OCI-LY7 (cell line): ENCODE measurements at regions not wholly inside any gene's neighbourhood (a gene's known extent, or its start where the extent isn't known, plus 50 kb on each side); places are given as distances from the start of the nearest gene placed in this dataset.

Source experiments
- BruUV-seq: library from RNA; stranded (reverse); fragments of 400-500 nt; replicated peaks from 2 replicates; lab custom pipeline; 2021; lab: Mats Ljungman, UMichigan
- CTCF ChIA-PET: fragments of 300-600 bp; sonication (Branson Sonifier 250); formaldehyde crosslinking; loops from one replicate; lab custom pipeline; 2022; ENCODE audit warnings: antibody characterized with exemption; ENCODE audit not compliant: unreplicated experiment; lab: Charles Lee
- POLR2A ChIA-PET: fragments of 300-600 bp; sonication (Branson Sonifier 250); formaldehyde crosslinking; loops from one replicate; lab custom pipeline; 2022; ENCODE audit warnings: antibody characterized with exemption; lab: Charles Lee
- DNase-seq: peaks from one replicate; pipeline ENCODE4 v3.0.0-alpha.2; 2015; ENCODE audit warnings: low spot score
- H2AFZ ChIP-seq: fragments of 200-600 bp; sonication (generic), shearing (Covaris generic); 2 replicates; pipeline ENCODE4 v1.6.1; 2014; ENCODE audit warnings: mild to moderate bottlenecking, antibody characterized with exemption, low read length, moderate library complexity
- H3K27ac ChIP-seq: fragments of 200-600 bp; sonication (generic); 2 replicates; pipeline ENCODE4 v1.5.1; 2014; ENCODE audit warnings: mixed run types, low read depth, mild to moderate bottlenecking, moderate library complexity, low read length, inconsistent platforms; ENCODE audit not compliant: poor library complexity, severe bottlenecking
- H3K36me3 ChIP-seq: fragments of 200-600 bp; sonication (generic); 2 replicates; pipeline ENCODE4 v1.6.1; 2014; ENCODE audit warnings: mild to moderate bottlenecking, antibody characterized with exemption, low read length, moderate library complexity, mixed read lengths; ENCODE audit not compliant: insufficient read depth
- H3K4me1 ChIP-seq: fragments of 200-600 bp; sonication (generic); 2 replicates; pipeline ENCODE4 v1.5.1; 2014; ENCODE audit warnings: mild to moderate bottlenecking, low read length; ENCODE audit not compliant: insufficient read depth, poor library complexity, severe bottlenecking
- H3K4me2 ChIP-seq: fragments of 200-600 bp; sonication (generic); 2 replicates; pipeline ENCODE4 v1.6.1; 2014; ENCODE audit warnings: mild to moderate bottlenecking, low read length
- H3K4me3 ChIP-seq: fragments of 200-600 bp; sonication (generic); 2 replicates; pipeline ENCODE4 v1.5.1; 2014; ENCODE audit warnings: mild to moderate bottlenecking, low read depth, low read length; ENCODE audit not compliant: poor library complexity, severe bottlenecking
- H3K79me2 ChIP-seq: fragments of 200-600 bp; sonication (generic); 2 replicates; pipeline ENCODE4 v1.6.1; 2016; ENCODE audit warnings: low read depth, mild to moderate bottlenecking, low read length, moderate library complexity, mixed read lengths; ENCODE audit not compliant: insufficient read depth
- H3K9me2 ChIP-seq: fragments of 200-600 bp; sonication (generic); 2 replicates; pipeline ENCODE4 v1.6.1; 2016; ENCODE audit warnings: mild to moderate bottlenecking, low read length, mixed read lengths; ENCODE audit not compliant: insufficient read depth
- H3K9me3 ChIP-seq: fragments of 200-600 bp; sonication (generic); 2 replicates; pipeline ENCODE4 v1.6.1; 2014; ENCODE audit warnings: mild to moderate bottlenecking, mixed run types, low read length, mixed read lengths
- H4K20me1 ChIP-seq: fragments of 200-600 bp; sonication (generic); 2 replicates; pipeline ENCODE4 v1.6.1; 2014; ENCODE audit warnings: mild to moderate bottlenecking, antibody characterized with exemption, low read length, moderate library complexity, mixed read lengths; ENCODE audit not compliant: insufficient read depth
- CTCF ChIP-seq: fragments of 200-600 bp; sonication (generic); conservative IDR thresholded peaks from 2 replicates; pipeline ENCODE4 v1.5.1; 2014; ENCODE audit warnings: mild to moderate bottlenecking, antibody characterized with exemption, low read length, moderate library complexity, mixed read lengths
- EZH2phosphoT487 ChIP-seq: fragments of 200-600 bp; sonication (generic); IDR thresholded peaks from 2 replicates; pipeline ENCODE4 v1.6.1; 2018; ENCODE audit warnings: low read depth, borderline replicate concordance, mild to moderate bottlenecking, mixed run types, antibody characterized with exemption, low read length, moderate library complexity, mixed read lengths
- intact Hi-C: fragments of 100-400 bp; cut with micrococcal nuclease; formaldehyde crosslinking; loops from one replicate; pipeline ENCODE4 v1.10.0; 2022; ENCODE audit not compliant: unreplicated experiment

- Histone ChIP-seq H3K4me2 (no peak overlapping the region), H2AFZ (no peak overlapping the region), H3K4me3 (no peak overlapping the region), H3K9me2 (no peaks in the 10 kb centered on the region), H3K27ac (no peak overlapping the region), H3K9me3 (no peaks in the 10 kb centered on the region), H3K79me2 (no peaks in the 10 kb centered on the region), H3K36me3 (no peaks in the 10 kb centered on the region), H4K20me1 (no peaks in the 10 kb centered on the region), H3K4me1 (no peaks in the 10 kb centered on the region)
- no peak for TF ChIP-seq EZH2phosphoT487
- no peak for TF ChIP-seq CTCF
- BruUV-seq = no TSS peak
- intact Hi-C loops = no loop called here
- POLR2A ChIA-PET = no interaction called here
- DNase-seq = no peak
- CTCF ChIA-PET = no interaction called here
Observed at GRCh38 chr6:51511081-51511480, 576.3 kb downstream of the PKHD1 start.

- Histone ChIP-seq H3K79me2 (no peaks in the 10 kb centered on the region), H3K9me3 (no peaks in the 10 kb centered on the region), H3K36me3 (no peaks in the 10 kb centered on the region), H4K20me1 (no peaks in the 10 kb centered on the region), H3K4me3 (no peak overlapping the region), H2AFZ (no peak overlapping the region), H3K4me2 (no peak overlapping the region), H3K27ac (no peak overlapping the region), H3K9me2 (no peaks in the 10 kb centered on the region), H3K4me1 (no peaks in the 10 kb centered on the region)
- no peak for TF ChIP-seq EZH2phosphoT487
- no peak for TF ChIP-seq CTCF
- no peak for DNase-seq
- ChIA-PET CTCF (no interaction called here), POLR2A (no interaction called here)
- intact Hi-C loops = no loop called here
- no TSS peak for BruUV-seq
Observed at GRCh38 chr6:51513891-51514747, 573.3 kb downstream of the PKHD1 start.

- intact Hi-C loops = no loop called here
- no TSS peak for BruUV-seq
Observed at GRCh38 chr6:51514748-51515402, 572.5 kb downstream of the PKHD1 start.

More at GRCh38 chr6:51514748-51515402, 572.5 kb downstream of the PKHD1 start:
- H2AFZ ChIP-seq = no peak overlapping the region
- no peak for DNase-seq
- no peaks in the 10 kb centered on the region for H3K4me1 ChIP-seq
- H3K9me2 ChIP-seq = no peaks in the 10 kb centered on the region
- TF ChIP-seq EZH2phosphoT487 (no peak), CTCF (no peak)
- H3K4me2 ChIP-seq = no peak overlapping the region
- H3K9me3 ChIP-seq = no peaks in the 10 kb centered on the region
- no peaks in the 10 kb centered on the region for H3K36me3 ChIP-seq
- ChIA-PET CTCF (no interaction called here), POLR2A (no interaction called here)
- H4K20me1 ChIP-seq = no peaks in the 10 kb centered on the region
- H3K79me2 ChIP-seq = no peaks in the 10 kb centered on the region
- H3K4me3 ChIP-seq = no peak overlapping the region
- H3K27ac ChIP-seq = no peak overlapping the region
